ENCODE measurements at regions not wholly inside any gene's neighbourhood (a gene's known extent, or its start where the extent isn't known, plus 50 kb on each side); places are given as distances from the start of the nearest gene placed in this dataset.

DNA sequence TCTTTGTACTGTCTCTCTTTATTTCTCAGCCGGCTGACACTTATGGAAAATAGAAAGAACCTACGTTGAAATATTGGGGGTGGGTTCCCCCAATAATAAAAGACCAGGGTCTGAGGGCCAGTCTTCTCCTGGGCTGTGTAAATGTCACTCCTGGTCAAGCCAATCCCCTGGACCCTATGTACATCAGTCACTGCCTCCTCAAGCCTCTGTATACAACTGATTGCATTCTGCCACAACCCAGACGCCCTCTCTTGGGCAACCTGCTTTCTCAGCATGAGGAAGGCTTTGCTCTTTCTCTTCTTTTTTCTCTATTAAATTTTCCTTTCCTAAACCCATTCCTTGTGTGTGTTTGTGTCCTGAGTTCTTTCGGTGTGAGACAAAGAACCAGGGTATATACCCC, 84.1 kb upstream of the SERBP1 start:
- H3K9me3 ChIP-seq = peaks cover 10 to 13% of the 10 kb centered on the region in 2 donors
- no peaks in the 10 kb centered on the region for H3K36me3 ChIP-seq
- H3K27me3 ChIP-seq = no peaks in the 10 kb centered on the region
- TF ChIP-seq POLR2AphosphoS5 (IDR thresholded peaks at IDR 0.05) = no peak
- TF ChIP-seq POLR2A (IDR thresholded peaks at IDR 0.05) = no peak
- no peak for TF ChIP-seq CTCF (IDR thresholded peaks at IDR 0.05)
- no peak overlapping the region for H3K27ac ChIP-seq
- intact Hi-C loops (cut with DNase I; ENCODE audit: low total_unique reads) = no loop called here
- no peaks in the 10 kb centered on the region for H3K4me1 ChIP-seq
- DNase-seq (ENCODE audit: low spot score in 2 of 2) = no peak
- H3K4me3 ChIP-seq = no peak overlapping the region

GRCh38 chr1:67514786-67515185, 84.6 kb upstream of the SERBP1 start:
- Histone ChIP-seq H3K9me3 (peaks cover 10 to 13% of the 10 kb centered on the region in 2 donors), H3K36me3 (no peaks in the 10 kb centered on the region), H3K4me3 (no peak overlapping the region), H3K27me3 (no peaks in the 10 kb centered on the region), H3K27ac (no peak overlapping the region), H3K4me1 (no peaks in the 10 kb centered on the region)
- DNase-seq (ENCODE audit: low spot score in 2 of 2) = no peak
- intact Hi-C loops (cut with DNase I; ENCODE audit: low total_unique reads) = no loop called here
- no peak for TF ChIP-seq POLR2AphosphoS5 (IDR thresholded peaks at IDR 0.05)
- TF ChIP-seq CTCF (IDR thresholded peaks at IDR 0.05) = no peak
- TF ChIP-seq POLR2A (IDR thresholded peaks at IDR 0.05) = no peak

- H3K36me3 ChIP-seq = no peaks in the 10 kb centered on the region
- intact Hi-C loops (cut with DNase I; ENCODE audit: low total_unique reads) = no loop called here
- H3K9me3 ChIP-seq = peaks cover 10 to 13% of the 10 kb centered on the region in 2 donors
- no peak overlapping the region for H3K4me3 ChIP-seq
- no peaks in the 10 kb centered on the region for H3K4me1 ChIP-seq
- TF ChIP-seq POLR2AphosphoS5 (IDR thresholded peaks at IDR 0.05) (no peak), POLR2A (IDR thresholded peaks at IDR 0.05) (no peak)
- no peaks in the 10 kb centered on the region for H3K27me3 ChIP-seq
- DNase-seq (ENCODE audit: low spot score in 2 of 2) = no peak
- no peak overlapping the region for H3K27ac ChIP-seq
These were observed 85.3 kb upstream of the SERBP1 start for GRCh38 chr1:67515324-67516080.

DNA sequence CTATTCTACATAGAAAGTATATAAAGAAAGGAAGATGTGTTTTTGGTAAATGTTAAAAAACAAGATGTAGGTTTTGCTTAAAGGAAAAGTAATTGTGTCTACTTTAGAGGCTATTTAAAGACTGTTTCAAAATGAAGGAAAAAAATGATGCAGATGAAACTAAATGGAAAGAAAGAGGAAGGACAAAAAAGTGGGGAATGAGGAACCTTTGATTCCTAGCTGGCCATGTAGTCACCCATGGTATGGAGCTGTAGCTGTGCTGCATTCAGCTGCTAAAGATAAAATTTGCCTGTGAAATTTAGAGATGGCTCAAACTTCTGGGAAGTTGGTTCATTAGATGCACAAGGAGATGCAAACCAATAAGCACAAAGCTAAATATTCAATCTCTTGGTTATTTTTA, 86.8 kb upstream of the SERBP1 start:
- Histone ChIP-seq H3K4me3 (no peak overlapping the region), H3K27me3 (no peaks in the 10 kb centered on the region), H3K4me1 (no peaks in the 10 kb centered on the region), H3K27ac (no peak overlapping the region), H3K36me3 (no peaks in the 10 kb centered on the region), H3K9me3 (peaks cover 10 to 13% of the 10 kb centered on the region in 2 donors)
- TF ChIP-seq POLR2AphosphoS5 (IDR thresholded peaks at IDR 0.05) (no peak), POLR2A (IDR thresholded peaks at IDR 0.05) (no peak), CTCF (IDR thresholded peaks at IDR 0.05) (no peak)
- DNase-seq (ENCODE audit: low spot score in 2 of 2) = no peak
- intact Hi-C loops (cut with DNase I; ENCODE audit: low total_unique reads) = no loop called here

DNA sequence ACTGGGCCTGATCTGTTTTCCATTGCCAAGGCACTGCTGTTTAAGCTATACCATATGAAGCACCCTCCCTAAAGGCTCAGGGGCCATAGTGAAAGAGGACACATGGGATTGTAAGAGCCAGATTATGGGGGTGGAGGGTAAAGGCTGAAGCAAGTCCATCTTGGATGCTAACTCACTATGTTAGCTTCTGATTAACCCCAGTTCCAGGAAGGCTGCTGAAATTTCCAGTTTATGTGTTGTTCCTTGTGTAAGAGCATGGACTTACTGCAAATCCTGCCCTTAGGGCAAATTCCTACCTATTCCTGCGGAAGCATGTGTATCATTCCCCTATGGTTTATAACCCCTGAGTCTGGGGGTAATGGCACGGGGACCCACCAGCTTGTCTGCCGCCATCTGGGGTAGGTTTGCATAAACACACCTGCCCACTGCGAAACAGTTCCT, 91.8 kb upstream of the SERBP1 start:
- no peak for DNase-seq (ENCODE audit: low spot score in 2 of 2)
- intact Hi-C loops (cut with DNase I; ENCODE audit: low total_unique reads) = no loop called here
- Histone ChIP-seq H3K4me3 (no peak overlapping the region), H3K27me3 (no peaks in the 10 kb centered on the region), H3K4me1 (no peaks in the 10 kb centered on the region), H3K36me3 (no peaks in the 10 kb centered on the region), H3K27ac (no peak overlapping the region), H3K9me3 (peaks cover 0 to 4% of the 10 kb centered on the region in 2 donors)
- TF ChIP-seq POLR2A (IDR thresholded peaks at IDR 0.05) (no peak), CTCF (IDR thresholded peaks at IDR 0.05) (no peak), POLR2AphosphoS5 (IDR thresholded peaks at IDR 0.05) (no peak)

Data from breast epithelium (tissue), 4 donors.